ENCODE measurements at regions not wholly inside any gene's neighbourhood (a gene's known extent, or its start where the extent isn't known, plus 50 kb on each side); places are given as distances from the start of the nearest gene placed in this dataset.

- DNase-seq (ENCODE audit: low read depth in 1 of 2, low spot score in 2 of 2) (no peak), FAIRE-seq (no peak)
- Histone ChIP-seq H3K18ac (ENCODE audit: extremely low read depth, low read length) (no peak overlapping the region), H3K56ac (replicated peaks; ENCODE audit: insufficient read length, low read depth, low read length) (no peak overlapping the region), H3K4me2 (ENCODE audit: insufficient read depth in 1 of 2, low read depth in 2 of 2, low read length in 2 of 2) (no peak overlapping the region), H3K27me3 (replicated peaks in 1 of 4; ENCODE audit: control insufficient read depth in 3 of 4, extremely low read depth in 1 of 4, insufficient read depth in 3 of 4, low read length in 3 of 4) (no peaks in the 10 kb centered on the region), H2AK5ac (ENCODE audit: low read depth, low read length) (no peak overlapping the region), H4K91ac (replicated peaks; ENCODE audit: insufficient read length, low read length) (no peak overlapping the region), H3K14ac (ENCODE audit: insufficient read length) (no peak overlapping the region), H3K4me3 (ENCODE audit: extremely low read depth in 1 of 4, insufficient read depth in 2 of 4, low read depth in 3 of 4, low read length in 4 of 4) (no peak overlapping the region), H3K9me3 (ENCODE audit: insufficient read depth in 2 of 2, low read depth in 1 of 2, low read length in 1 of 2) (no peaks in the 10 kb centered on the region), H3K23me2 (ENCODE audit: low read depth, low read length) (no peaks in the 10 kb centered on the region), H2AFZ (ENCODE audit: low read length) (no peak overlapping the region), H4K8ac (ENCODE audit: extremely low read depth, insufficient read depth, low read length) (no peak overlapping the region), H3K4me1 (replicated peaks in 1 of 4; ENCODE audit: control insufficient read depth in 3 of 4, insufficient read depth in 4 of 4, low read length in 3 of 4) (no peaks in the 10 kb centered on the region), H3K79me1 (ENCODE audit: low read depth, low read length) (no peaks in the 10 kb centered on the region), H4K5ac (ENCODE audit: insufficient read length, low read depth, low read length) (no peak overlapping the region), H3K9ac (replicated peaks in 1 of 4; ENCODE audit: extremely low read depth in 1 of 4, low read depth in 3 of 4, low read length in 3 of 4) (no peak overlapping the region), H3K36me3 (ENCODE audit: control insufficient read depth in 2 of 4, insufficient read depth in 4 of 4, low read length in 3 of 4) (no peaks in the 10 kb centered on the region), H2BK120ac (replicated peaks; ENCODE audit: low read depth, low read length) (no peak overlapping the region), H3K4ac (replicated peaks; ENCODE audit: insufficient read length, low read depth, low read length) (no peak overlapping the region), H2BK15ac (ENCODE audit: low read length) (no peak overlapping the region), H2BK12ac (ENCODE audit: low read depth, low read length) (no peak overlapping the region), H2BK5ac (ENCODE audit: low read depth, low read length) (no peak overlapping the region), H3K79me2 (ENCODE audit: control insufficient read depth in 1 of 2, insufficient read depth in 2 of 2, low read length in 2 of 2) (no peaks in the 10 kb centered on the region), H4K20me1 (replicated peaks in 1 of 2; ENCODE audit: control insufficient read depth in 1 of 2, insufficient read depth in 2 of 2, low read length in 2 of 2) (no peaks in the 10 kb centered on the region), H3K27ac (ENCODE audit: low read depth, low read length) (no peak overlapping the region), H2BK20ac (ENCODE audit: low read length) (no peak overlapping the region), H3K23ac (ENCODE audit: insufficient read length) (no peak overlapping the region)
- ChIA-PET POLR2A (ENCODE audit: partially characterized antibody) (no interaction called here), CTCF (ENCODE audit: partially characterized antibody) (interaction anchor here (0.9 kb wide), 1 partner anchor 238 kb away, joined by 4 read pairs; no protein-coding TSS in a partner anchor)
- 74% methylated on average over 5 of the region's 5 CpGs; no CpG with 5 or more reads in 1 of the 2 experiments for WGBS, 2 experiments (ENCODE audit: extremely low coverage in 1 of 2, insufficient coverage in 1 of 2, insufficient read length in 1 of 2, insufficient replicate concordance in 2 of 2, low coverage in 1 of 2, low lambda C conversion rate in 2 of 2, missing lambda C conversion rate in 1 of 2)
- TF ChIP-seq MAFK (IDR thresholded peaks at IDR 0.05; ENCODE audit: low read depth, low read length) (no peak), RBBP5 (IDR thresholded peaks at IDR 0.05; ENCODE audit: borderline replicate concordance, low read depth, low read length) (no peak), EGR1 (IDR thresholded peaks at IDR 0.05; ENCODE audit: borderline replicate concordance, low read depth, low read length) (no peak), ATF3 (IDR thresholded peaks at IDR 0.05; ENCODE audit: insufficient read depth, low read depth, low read length) (no peak), SIN3A (conservative IDR thresholded peaks at IDR 0.05 in 1 of 2, IDR thresholded peaks at IDR 0.05 in 1 of 2; ENCODE audit: low read depth in 1 of 2, low read length in 2 of 2) (no peak)
Measured at GRCh38 chr18:54433368-54433767, 75.7 kb downstream of the C18orf54 start.
